ENCODE measurements at regions not wholly inside any gene's neighbourhood (a gene's known extent, or its start where the extent isn't known, plus 50 kb on each side); places are given as distances from the start of the nearest gene placed in this dataset.

DNA sequence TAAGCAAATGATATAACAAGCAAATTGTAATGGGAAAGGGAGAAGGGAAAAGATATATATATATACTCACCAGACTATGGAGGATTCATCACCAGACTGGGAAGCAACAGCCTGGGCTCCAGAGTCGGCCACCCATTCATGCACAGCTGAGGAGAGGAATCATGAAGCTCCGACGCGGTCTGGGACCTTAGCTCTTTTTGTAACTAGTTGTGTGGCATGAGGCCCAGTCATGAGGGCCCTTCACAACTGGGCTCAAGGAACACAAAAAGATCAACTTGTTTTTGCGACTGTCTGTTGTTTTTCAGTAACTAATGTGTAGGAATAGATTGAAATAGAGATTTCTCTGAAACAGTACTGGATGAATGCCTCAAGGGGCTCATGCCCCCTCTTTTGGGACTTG lies 911.2 kb downstream of the TYW1 start:
- H2BK120ac ChIP-seq (replicated peaks; ENCODE audit: low read depth, low read length): no peak overlapping the region
- no peak overlapping the region for H3K9ac ChIP-seq (replicated peaks in 1 of 4; ENCODE audit: extremely low read depth in 1 of 4, low read depth in 3 of 4, low read length in 3 of 4)
- H2BK12ac ChIP-seq (ENCODE audit: low read depth, low read length): no peak overlapping the region
- no peak overlapping the region for H3K23ac ChIP-seq (ENCODE audit: insufficient read length)
- H3K14ac ChIP-seq (ENCODE audit: insufficient read length): no peak overlapping the region
- H3K36me3 ChIP-seq (ENCODE audit: control insufficient read depth in 2 of 4, insufficient read depth in 4 of 4, low read length in 3 of 4): no peaks in the 10 kb centered on the region
- H3K4me3 ChIP-seq (ENCODE audit: extremely low read depth in 1 of 4, insufficient read depth in 2 of 4, low read depth in 3 of 4, low read length in 4 of 4): no peak overlapping the region
- H3K27me3 ChIP-seq (replicated peaks in 1 of 4; ENCODE audit: control insufficient read depth in 3 of 4, extremely low read depth in 1 of 4, insufficient read depth in 3 of 4, low read length in 3 of 4): no peaks in the 10 kb centered on the region
- no peak overlapping the region for H2BK20ac ChIP-seq (ENCODE audit: low read length)
- no peak overlapping the region for H2BK5ac ChIP-seq (ENCODE audit: low read depth, low read length)
- no peak overlapping the region for H3K4ac ChIP-seq (replicated peaks; ENCODE audit: insufficient read length, low read depth, low read length)
- no peak overlapping the region for H3K27ac ChIP-seq (ENCODE audit: low read depth, low read length)
- H4K91ac ChIP-seq (replicated peaks; ENCODE audit: insufficient read length, low read length): no peak overlapping the region
- DNase-seq (ENCODE audit: low read depth in 1 of 2, low spot score in 2 of 2) (no peak), FAIRE-seq (no peak)
- no peaks in the 10 kb centered on the region for H4K20me1 ChIP-seq (replicated peaks in 1 of 2; ENCODE audit: control insufficient read depth in 1 of 2, insufficient read depth in 2 of 2, low read length in 2 of 2)
- H3K18ac ChIP-seq (ENCODE audit: extremely low read depth, low read length): no peak overlapping the region
- no peak overlapping the region for H4K5ac ChIP-seq (ENCODE audit: insufficient read length, low read depth, low read length)
- no peaks in the 10 kb centered on the region for H3K23me2 ChIP-seq (ENCODE audit: low read depth, low read length)
- H3K56ac ChIP-seq (replicated peaks; ENCODE audit: insufficient read length, low read depth, low read length): no peak overlapping the region
- H2AFZ ChIP-seq (ENCODE audit: low read length): no peak overlapping the region
- ChIA-PET POLR2A (ENCODE audit: partially characterized antibody) (no interaction called here), CTCF (ENCODE audit: partially characterized antibody) (no interaction called here)
- H3K9me3 ChIP-seq (ENCODE audit: insufficient read depth in 2 of 2, low read depth in 1 of 2, low read length in 1 of 2): no peaks in the 10 kb centered on the region
- H3K4me1 ChIP-seq (replicated peaks in 1 of 4; ENCODE audit: control insufficient read depth in 3 of 4, insufficient read depth in 4 of 4, low read length in 3 of 4): no peaks in the 10 kb centered on the region
- no peak overlapping the region for H2AK5ac ChIP-seq (ENCODE audit: low read depth, low read length)
- no peaks in the 10 kb centered on the region for H3K79me2 ChIP-seq (ENCODE audit: control insufficient read depth in 1 of 2, insufficient read depth in 2 of 2, low read length in 2 of 2)
- no peak overlapping the region for H4K8ac ChIP-seq (ENCODE audit: extremely low read depth, insufficient read depth, low read length)
- H3K79me1 ChIP-seq (ENCODE audit: low read depth, low read length): no peaks in the 10 kb centered on the region
- H2BK15ac ChIP-seq (ENCODE audit: low read length): no peak overlapping the region
- no peak overlapping the region for H3K4me2 ChIP-seq (ENCODE audit: insufficient read depth in 1 of 2, low read depth in 2 of 2, low read length in 2 of 2)
- WGBS, 2 experiments (ENCODE audit: extremely low coverage in 1 of 2, insufficient coverage in 1 of 2, insufficient read length in 1 of 2, insufficient replicate concordance in 2 of 2, low coverage in 1 of 2, low lambda C conversion rate in 2 of 2, missing lambda C conversion rate in 1 of 2): 86% methylated on average over 4 of the region's 5 CpGs; no CpG with 5 or more reads in 1 of the 2 experiments
- no peak for TF ChIP-seq BACH1 (IDR thresholded peaks at IDR 0.05; ENCODE audit: low read length)
- no peak for TF ChIP-seq RFX5 (IDR thresholded peaks at IDR 0.05; ENCODE audit: borderline replicate concordance, low read depth, low read length)
- TF ChIP-seq PHF8 (conservative IDR thresholded peaks at IDR 0.05; ENCODE audit: low read depth, low read length): no peak
- TF ChIP-seq TCF12 (IDR thresholded peaks at IDR 0.05; ENCODE audit: low read depth, low read length): no peak
- TF ChIP-seq KDM4A (IDR thresholded peaks at IDR 0.05; ENCODE audit: low read depth, low read length, severe bottlenecking): no peak
- TF ChIP-seq SUZ12 (IDR thresholded peaks at IDR 0.05; ENCODE audit: low read length): no peak
- TF ChIP-seq CEBPB (IDR thresholded peaks at IDR 0.05; ENCODE audit: low read depth, low read length): no peak
- TF ChIP-seq SRF (IDR thresholded peaks at IDR 0.05; ENCODE audit: low read depth, low read length): no peak
- TF ChIP-seq RAD21 (IDR thresholded peaks at IDR 0.05 in 1 of 2, conservative IDR thresholded peaks at IDR 0.05 in 1 of 2; ENCODE audit: low read depth in 2 of 2, low read length in 2 of 2): no peak
- no peak for TF ChIP-seq SP1 (IDR thresholded peaks at IDR 0.05; ENCODE audit: low read depth, low read length)
- TF ChIP-seq, protein P1, sequence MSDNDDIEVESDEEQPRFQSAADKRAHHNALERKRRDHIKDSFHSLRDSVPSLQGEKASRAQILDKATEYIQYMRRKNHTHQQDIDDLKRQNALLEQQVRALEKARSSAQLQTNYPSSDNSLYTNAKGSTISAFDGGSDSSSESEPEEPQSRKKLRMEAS (IDR thresholded peaks at IDR 0.05): no peak
- TF ChIP-seq EGR1 (IDR thresholded peaks at IDR 0.05; ENCODE audit: borderline replicate concordance, low read depth, low read length): no peak
- TF ChIP-seq JUN (IDR thresholded peaks at IDR 0.05; ENCODE audit: low read depth, low read length): no peak
- no peak for TF ChIP-seq SP2 (IDR thresholded peaks at IDR 0.05; ENCODE audit: low read length)
- no peak for TF ChIP-seq ZNF274 (IDR thresholded peaks at IDR 0.05; ENCODE audit: borderline replicate concordance, extremely low read depth, low read length)
- no peak for TF ChIP-seq SP4 (IDR thresholded peaks at IDR 0.05; ENCODE audit: low read length)
- no peak for TF ChIP-seq TAF1 (IDR thresholded peaks at IDR 0.05; ENCODE audit: low read depth, low read length)

Data from H1 (cell line).